Fibroblast of skin of left quadriceps (primary cell): ENCODE measurements at regions not wholly inside any gene's neighbourhood (a gene's known extent, or its start where the extent isn't known, plus 50 kb on each side); places are given as distances from the start of the nearest gene placed in this dataset.
"Not testable (repeated sequence)": the region's sequence is repeated elsewhere in the genome, so short reads cannot be mapped to it uniquely, and the experiment has no call there.

Experiments used
- DNase-seq, 2 experiments: peaks; one replicate each; pipeline ENCODE4 v3.0.0-alpha.2; 2013; ENCODE audit warnings: low read depth in 2 of 2

DNA sequence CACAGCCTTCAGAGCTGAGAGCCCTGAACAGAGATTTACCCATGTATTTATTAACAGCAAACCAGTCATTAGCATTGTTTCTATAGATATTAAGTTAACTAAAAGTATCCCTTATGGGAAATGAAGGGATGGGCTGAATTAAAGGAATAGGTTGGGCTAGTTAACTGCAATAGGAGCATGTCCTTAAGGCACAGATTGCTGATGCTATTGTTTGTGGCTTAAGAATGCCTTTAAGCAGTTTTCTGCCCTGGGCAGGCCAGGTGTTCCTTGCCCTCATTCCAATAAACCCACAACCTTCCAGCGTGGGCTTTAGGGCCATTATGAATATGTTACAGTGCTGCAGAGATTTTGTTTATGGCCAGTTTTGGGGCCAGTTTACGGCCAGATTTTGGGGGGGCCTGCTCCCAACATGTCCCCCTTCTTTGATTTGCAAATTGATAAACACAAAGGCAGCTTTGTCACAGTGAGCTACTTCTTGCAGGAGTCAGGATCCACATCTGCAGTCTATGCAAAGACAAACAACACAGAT lies 61.2 kb upstream of the FMNL2 start:
- not testable (repeated sequence) for DNase-seq

- not testable (repeated sequence) for DNase-seq
Measured at GRCh38 chr2:152277896-152278295, 57.1 kb upstream of the FMNL2 start.

GRCh38 chr2:152278526-152278925 lies 56.4 kb upstream of the FMNL2 start:
- DNase-seq: peak in 1 of 2 experiments; percentile 3

DNA sequence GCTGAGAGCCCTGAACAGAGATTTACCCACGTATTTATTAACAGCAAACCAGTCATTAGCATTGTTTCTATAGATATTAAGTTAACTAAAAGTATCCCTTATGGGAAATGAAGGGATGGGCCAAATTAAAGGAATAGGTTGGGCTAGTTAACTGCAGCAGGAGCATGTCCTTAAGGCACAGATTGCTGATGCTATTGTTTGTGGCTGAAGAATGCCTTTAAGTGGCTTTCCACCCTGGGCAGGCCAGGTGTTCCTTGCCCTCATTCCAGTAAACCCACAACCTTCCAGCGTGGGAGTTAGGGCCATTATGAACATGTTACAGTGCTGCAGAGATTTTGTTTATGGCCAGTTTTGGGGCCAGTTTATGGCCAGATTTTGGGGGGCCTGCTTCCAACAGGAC lies 55.6 kb upstream of the FMNL2 start:
- not testable (repeated sequence) for DNase-seq

DNA sequence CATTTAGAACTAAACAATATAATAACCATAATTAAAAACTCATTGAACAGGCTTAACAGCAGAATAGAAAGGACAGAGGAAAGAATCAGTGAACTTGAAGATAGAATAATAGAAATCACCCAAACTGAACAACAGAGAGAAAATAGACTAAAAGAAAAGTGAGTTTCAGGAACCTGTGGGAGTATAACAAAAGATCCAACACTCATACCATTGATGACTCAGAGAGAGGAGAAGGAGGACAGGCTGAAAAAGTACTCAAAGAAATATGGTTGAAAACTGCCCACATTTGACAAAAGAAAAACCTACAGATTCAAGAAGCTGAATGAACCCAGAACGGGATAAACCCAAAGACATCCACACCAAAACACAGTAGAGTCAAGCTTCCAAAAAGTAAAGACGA lies 54.2 kb upstream of the FMNL2 start:
- no peak for DNase-seq

GRCh38 chr2:152283392-152283791 lies 51.6 kb upstream of the FMNL2 start:
- DNase-seq: no peak

DNA sequence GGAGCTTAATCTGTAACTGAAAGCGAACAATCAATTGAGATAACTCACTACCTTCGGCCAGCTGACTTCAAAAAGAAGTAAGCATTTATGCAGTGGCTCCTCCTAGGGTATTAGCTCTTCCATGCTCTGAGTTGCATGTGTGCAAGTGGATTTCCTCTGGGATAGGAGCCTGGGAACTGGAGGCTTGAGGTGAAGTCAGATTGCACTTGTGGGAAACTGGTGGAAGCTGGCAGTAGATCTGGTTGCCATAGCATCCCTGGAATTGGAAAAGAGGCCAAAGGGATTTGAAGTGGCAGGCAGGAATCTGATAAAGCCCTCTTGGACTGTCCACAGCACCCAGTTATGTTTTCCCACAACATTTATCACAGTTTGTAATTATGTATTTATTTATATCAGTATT lies 50.6 kb upstream of the FMNL2 start:
- no peak for DNase-seq
